ENCODE measurements at regions not wholly inside any gene's neighbourhood (a gene's known extent, or its start where the extent isn't known, plus 50 kb on each side); places are given as distances from the start of the nearest gene placed in this dataset.

DNA sequence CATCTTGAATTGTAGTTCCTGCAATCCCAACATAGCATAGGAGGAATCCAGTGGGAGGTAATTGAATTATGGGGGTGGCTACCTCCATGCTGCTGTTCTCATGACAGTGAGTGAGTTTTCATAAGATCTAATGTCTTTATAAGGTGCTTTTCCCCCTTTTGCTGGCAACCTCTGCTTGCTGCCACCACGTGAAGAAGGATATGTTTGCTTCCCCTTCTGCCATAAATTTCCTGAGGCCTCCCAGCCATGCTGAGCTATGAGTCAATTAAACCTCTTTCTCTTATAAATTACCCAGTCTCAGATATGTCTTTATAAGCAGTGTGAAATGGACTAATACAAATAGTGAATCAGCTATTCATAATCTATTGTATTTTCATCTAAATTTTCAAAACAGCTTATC, 537.3 kb downstream of the EPHA3 start:
- CTCF ChIA-PET (ENCODE audit: low intra/inter-chr PET ratio, low total read pairs) = no interaction called here
- no peak for TF ChIP-seq KLF15 (CRISPR knock-in tag; IDR thresholded peaks at IDR 0.05; ENCODE audit: borderline replicate concordance)
- TF ChIP-seq, protein P1, sequence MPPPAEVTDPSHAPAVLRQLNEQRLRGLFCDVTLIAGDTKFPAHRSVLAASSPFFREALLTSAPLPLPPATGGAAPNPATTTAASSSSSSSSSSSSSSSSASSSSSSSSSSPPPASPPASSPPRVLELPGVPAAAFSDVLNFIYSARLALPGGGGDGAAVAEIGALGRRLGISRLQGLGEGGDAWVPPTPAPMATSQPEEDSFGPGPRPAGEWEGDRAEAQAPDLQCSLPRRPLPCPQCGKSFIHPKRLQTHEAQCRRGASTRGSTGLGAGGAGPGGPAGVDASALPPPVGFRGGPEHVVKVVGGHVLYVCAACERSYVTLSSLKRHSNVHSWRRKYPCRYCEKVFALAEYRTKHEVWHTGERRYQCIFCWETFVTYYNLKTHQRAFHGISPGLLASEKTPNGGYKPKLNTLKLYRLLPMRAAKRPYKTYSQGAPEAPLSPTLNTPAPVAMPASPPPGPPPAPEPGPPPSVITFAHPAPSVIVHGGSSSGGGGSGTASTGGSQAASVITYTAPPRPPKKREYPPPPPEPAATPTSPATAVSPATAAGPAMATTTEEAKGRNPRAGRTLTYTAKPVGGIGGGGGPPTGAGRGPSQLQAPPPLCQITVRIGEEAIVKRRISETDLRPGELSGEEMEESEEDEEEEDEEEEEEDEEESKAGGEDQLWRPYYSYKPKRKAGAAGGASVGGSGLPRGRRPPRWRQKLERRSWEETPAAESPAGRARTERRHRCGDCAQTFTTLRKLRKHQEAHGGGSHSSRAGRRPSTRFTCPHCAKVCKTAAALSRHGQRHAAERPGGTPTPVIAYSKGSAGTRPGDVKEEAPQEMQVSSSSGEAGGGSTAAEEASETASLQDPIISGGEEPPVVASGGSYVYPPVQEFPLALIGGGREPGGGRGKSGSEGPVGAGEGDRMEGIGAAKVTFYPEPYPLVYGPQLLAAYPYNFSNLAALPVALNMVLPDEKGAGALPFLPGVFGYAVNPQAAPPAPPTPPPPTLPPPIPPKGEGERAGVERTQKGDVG (CRISPR knock-in tag; IDR thresholded peaks at IDR 0.05; ENCODE audit: borderline replicate concordance) = no peak
- POLR2A ChIA-PET = no interaction called here

DNA sequence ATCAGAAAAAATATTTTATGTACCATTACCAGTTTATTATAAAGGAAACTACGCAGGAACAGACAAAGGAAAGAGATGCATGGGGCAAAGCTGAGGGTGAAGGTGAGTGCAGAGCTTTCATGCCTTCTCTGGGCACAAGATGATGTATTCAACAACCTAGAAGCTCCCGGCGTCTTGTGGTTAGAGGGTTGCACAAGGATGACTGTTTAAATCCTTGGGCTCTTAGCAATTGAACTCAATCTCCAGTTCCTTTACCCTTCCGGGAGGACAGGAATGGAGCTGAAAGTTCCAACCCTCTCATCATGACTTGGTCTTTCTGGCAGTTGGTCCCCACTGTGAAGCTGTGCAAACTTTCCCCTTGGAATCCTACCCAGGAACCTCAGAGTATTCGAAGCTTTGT, 542.0 kb downstream of the EPHA3 start:
- WGBS (ENCODE audit: low lambda C conversion rate) = 4% methylated on average over 5 of the region's 5 CpGs
- Histone ChIP-seq H3K27ac (ENCODE audit: extremely low read length, insufficient read depth, low read length) (no peak overlapping the region), H3K4me1 (ENCODE audit: insufficient read depth, low read length) (no peaks in the 10 kb centered on the region), H3K9ac (ENCODE audit: insufficient read depth, low read depth, low read length) (no peak overlapping the region), H3K4me3 (replicated peaks in 1 of 3; ENCODE audit: insufficient read depth in 1 of 3, low read depth in 2 of 3, low read length in 3 of 3) (no peak overlapping the region), H3K4me2 (ENCODE audit: low read depth, low read length) (no peak overlapping the region), H3K36me3 (replicated peaks in 1 of 2; ENCODE audit: control insufficient read depth in 1 of 2, insufficient read depth in 2 of 2, low read length in 2 of 2) (no peaks in the 10 kb centered on the region), H3K27me3 (ENCODE audit: control insufficient read depth in 1 of 2, insufficient read depth in 2 of 2, low read length in 2 of 2) (no peaks in the 10 kb centered on the region), H4K20me1 (ENCODE audit: insufficient read depth, low read length) (no peaks in the 10 kb centered on the region), H2AFZ (ENCODE audit: low read length) (no peak overlapping the region), H3K79me2 (ENCODE audit: insufficient read depth, low read length) (no peaks in the 10 kb centered on the region), H3K9me3 (ENCODE audit: low read length) (no peaks in the 10 kb centered on the region)
- no TSS peak for BruUV-seq (replicated peaks)
- intact Hi-C loops (cut with micrococcal nuclease; ENCODE audit: unreplicated experiment) = no loop called here
- in situ Hi-C loops (cut with HindIII; ENCODE audit: extremely low pct_ligation_motif_present, low pct_unique_long_range_greater_than_20kb) = no loop called here
- ATAC-seq (no peak), FAIRE-seq (no peak), DNase-seq (ENCODE audit: low spot score) (no peak)
- no peak for TF ChIP-seq FOXM1 (CRISPR knock-in tag; IDR thresholded peaks at IDR 0.05)
- TF ChIP-seq, protein P2, sequence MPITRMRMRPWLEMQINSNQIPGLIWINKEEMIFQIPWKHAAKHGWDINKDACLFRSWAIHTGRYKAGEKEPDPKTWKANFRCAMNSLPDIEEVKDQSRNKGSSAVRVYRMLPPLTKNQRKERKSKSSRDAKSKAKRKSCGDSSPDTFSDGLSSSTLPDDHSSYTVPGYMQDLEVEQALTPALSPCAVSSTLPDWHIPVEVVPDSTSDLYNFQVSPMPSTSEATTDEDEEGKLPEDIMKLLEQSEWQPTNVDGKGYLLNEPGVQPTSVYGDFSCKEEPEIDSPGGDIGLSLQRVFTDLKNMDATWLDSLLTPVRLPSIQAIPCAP (CRISPR knock-in tag; IDR thresholded peaks at IDR 0.05; ENCODE audit: low read depth) = no peak
- POLR2A ChIA-PET = no interaction called here
- CTCF ChIA-PET (ENCODE audit: low intra/inter-chr PET ratio, low total read pairs) = no interaction called here

More for the DNA sequence above, 537.3 kb downstream of the EPHA3 start:
- Histone ChIP-seq H3K27me3 (ENCODE audit: control insufficient read depth in 1 of 2, insufficient read depth in 2 of 2, low read length in 2 of 2) (no peaks in the 10 kb centered on the region), H3K9me3 (ENCODE audit: low read length) (no peaks in the 10 kb centered on the region), H4K20me1 (ENCODE audit: insufficient read depth, low read length) (no peaks in the 10 kb centered on the region), H2AFZ (ENCODE audit: low read length) (no peak overlapping the region), H3K79me2 (ENCODE audit: insufficient read depth, low read length) (no peaks in the 10 kb centered on the region), H3K4me2 (ENCODE audit: low read depth, low read length) (no peak overlapping the region), H3K4me1 (ENCODE audit: insufficient read depth, low read length) (no peaks in the 10 kb centered on the region), H3K9ac (ENCODE audit: insufficient read depth, low read depth, low read length) (no peak overlapping the region), H3K27ac (ENCODE audit: extremely low read length, insufficient read depth, low read length) (no peak overlapping the region), H3K36me3 (replicated peaks in 1 of 2; ENCODE audit: control insufficient read depth in 1 of 2, insufficient read depth in 2 of 2, low read length in 2 of 2) (no peaks in the 10 kb centered on the region), H3K4me3 (replicated peaks in 1 of 3; ENCODE audit: insufficient read depth in 1 of 3, low read depth in 2 of 3, low read length in 3 of 3) (no peak overlapping the region)
- in situ Hi-C loops (cut with HindIII; ENCODE audit: extremely low pct_ligation_motif_present, low pct_unique_long_range_greater_than_20kb) (no loop called here), intact Hi-C loops (cut with micrococcal nuclease; ENCODE audit: unreplicated experiment) (no loop called here)
- DNase-seq (ENCODE audit: low spot score) (no peak), ATAC-seq (no peak), FAIRE-seq (no peak)
- no TSS peak for BruUV-seq (replicated peaks)
- WGBS (ENCODE audit: low lambda C conversion rate) = 0% methylated on average over 1 of the region's 1 CpG

All from HepG2 (cell line).